Naive thymus-derived CD8-positive, alpha-beta T cell (primary cell): ENCODE measurements at regions not wholly inside any gene's neighbourhood (a gene's known extent, or its start where the extent isn't known, plus 50 kb on each side); places are given as distances from the start of the nearest gene placed in this dataset.

Experiments
- ATAC-seq, 2 donors: fragments of 150-1000 bp; cut with Tn5 transposase in 1 of 2; sonication (Bioruptor Pico), chemical (Tn5 transposase) in 1 of 2; 1 replicate in 1 of 2; 2 replicates in 1 of 2; pipeline ENCODE4 v1.10.0; 2021; ENCODE audit warnings: mild to moderate bottlenecking in 2 of 2, moderate library complexity in 2 of 2
- POLR2A ChIA-PET: fragments of 350-600 bp; sonication (Branson Sonifier 250); formaldehyde crosslinking; loops from one replicate; lab custom pipeline; 2021; ENCODE audit warnings: antibody characterized with exemption; lab: Charles Lee
- DNase-seq, 10 donors: peaks; one replicate each; pipeline versions ENCODE4 v3.0.0 to v3.0.0-alpha.2; 2020 to 2022
- H3K27ac Mint-ChIP-seq, 10 donors: one replicate each; pipeline ENCODE4 v1.8.0; 2020 to 2022; ENCODE audit warnings: mild to moderate bottlenecking in 10 of 10, mixed read lengths in 10 of 10, moderate library complexity in 4 of 10, inconsistent platforms in 1 of 10
- H3K27me3 Mint-ChIP-seq, 5 donors: one replicate each; pipeline ENCODE4 v1.8.0; 2021 to 2022; ENCODE audit warnings: mixed read lengths in 5 of 5
- H3K36me3 Mint-ChIP-seq, 3 donors: one replicate each; pipeline ENCODE4 v1.8.0; 2020 to 2022; ENCODE audit warnings: mixed read lengths in 3 of 3, mild to moderate bottlenecking in 2 of 3, inconsistent platforms in 1 of 3
- H3K4me1 Mint-ChIP-seq, 4 donors: one replicate each; pipeline ENCODE4 v1.8.0; 2021 to 2022; ENCODE audit warnings: mixed read lengths in 4 of 4
- H3K4me3 Mint-ChIP-seq, 10 donors: one replicate each; pipeline ENCODE4 v1.8.0; 2020 to 2022; ENCODE audit warnings: mild to moderate bottlenecking in 10 of 10, mixed read lengths in 10 of 10, moderate library complexity in 6 of 10, inconsistent platforms in 1 of 10
- H3K9me3 Mint-ChIP-seq, 9 donors: one replicate each; pipeline ENCODE4 v1.8.0; 2020 to 2022; ENCODE audit warnings: mixed read lengths in 9 of 9, mild to moderate bottlenecking in 3 of 9, inconsistent platforms in 1 of 9, moderate library complexity in 1 of 9

GRCh38 chr20:11281240-11281639, 607.4 kb upstream of the JAG1 start:
- Mint-ChIP-seq H3K36me3 (no peaks in the 10 kb centered on the region), H3K4me3 (no peak overlapping the region), H3K4me1 (no peaks in the 10 kb centered on the region), H3K9me3 (peaks cover 0 to 10% (median 4%) of the 10 kb centered on the region in 9 donors), H3K27me3 (peaks cover 0 to 20% (median 8%) of the 10 kb centered on the region in 5 donors), H3K27ac (no peak overlapping the region)
- ATAC-seq (no peak), DNase-seq (no peak)
- POLR2A ChIA-PET, result no interaction called here

- Mint-ChIP-seq H3K27ac (no peak overlapping the region), H3K4me1 (no peaks in the 10 kb centered on the region), H3K27me3 (peaks cover 0 to 20% (median 8%) of the 10 kb centered on the region in 5 donors), H3K36me3 (no peaks in the 10 kb centered on the region), H3K4me3 (no peak overlapping the region), H3K9me3 (peaks cover 0 to 10% (median 4%) of the 10 kb centered on the region in 9 donors)
- ATAC-seq (no peak), DNase-seq (no peak)
- POLR2A ChIA-PET, result no interaction called here
Measured at GRCh38 chr20:11281768-11282167, 608.0 kb upstream of the JAG1 start.

- Mint-ChIP-seq H3K9me3 (peaks cover 0 to 4% (median 0%) of the 10 kb centered on the region in 9 donors), H3K36me3 (no peaks in the 10 kb centered on the region), H3K4me3 (no peak overlapping the region), H3K4me1 (no peaks in the 10 kb centered on the region), H3K27me3 (no peaks in the 10 kb centered on the region), H3K27ac (no peak overlapping the region)
- ATAC-seq, result no peak
- POLR2A ChIA-PET, result no interaction called here
- DNase-seq, result no peak
Measured at GRCh38 chr20:11287126-11287525, 613.3 kb upstream of the JAG1 start.

- H3K27ac Mint-ChIP-seq, result no peak overlapping the region
- no peak overlapping the region for H3K4me3 Mint-ChIP-seq
- peaks cover 0 to 11% (median 3%) of the 10 kb centered on the region in 5 donors for H3K27me3 Mint-ChIP-seq
- H3K4me1 Mint-ChIP-seq, result no peaks in the 10 kb centered on the region
- H3K9me3 Mint-ChIP-seq, result peaks cover 0 to 12% (median 0%) of the 10 kb centered on the region in 9 donors
- no peaks in the 10 kb centered on the region for H3K36me3 Mint-ChIP-seq
- ATAC-seq, result no peak
- DNase-seq, result no peak
- POLR2A ChIA-PET, result no interaction called here
Measured at GRCh38 chr20:11296221-11296620, 621.5 kb upstream of the BTBD3 start.

GRCh38 chr20:11296951-11297350, 620.7 kb upstream of the BTBD3 start:
- POLR2A ChIA-PET, result no interaction called here
- H3K9me3 Mint-ChIP-seq, result peaks cover 0 to 12% (median 0%) of the 10 kb centered on the region in 9 donors
- no peak overlapping the region for H3K27ac Mint-ChIP-seq
- no peaks in the 10 kb centered on the region for H3K36me3 Mint-ChIP-seq
- H3K27me3 Mint-ChIP-seq, result peaks cover 0 to 11% (median 3%) of the 10 kb centered on the region in 5 donors
- DNase-seq (no peak), ATAC-seq (no peak)
- no peak overlapping the region for H3K4me3 Mint-ChIP-seq
- no peaks in the 10 kb centered on the region for H3K4me1 Mint-ChIP-seq

GRCh38 chr20:11301699-11302098, 616.0 kb upstream of the BTBD3 start:
- DNase-seq (no peak), ATAC-seq (no peak)
- no peak overlapping the region for H3K27ac Mint-ChIP-seq
- no peaks in the 10 kb centered on the region for H3K36me3 Mint-ChIP-seq
- POLR2A ChIA-PET, result no interaction called here
- H3K27me3 Mint-ChIP-seq, result no peaks in the 10 kb centered on the region
- H3K4me3 Mint-ChIP-seq, result no peak overlapping the region
- no peaks in the 10 kb centered on the region for H3K4me1 Mint-ChIP-seq
- peaks cover 0 to 16% (median 4%) of the 10 kb centered on the region in 9 donors for H3K9me3 Mint-ChIP-seq

GRCh38 chr20:11302436-11302835, 615.3 kb upstream of the BTBD3 start:
- H3K4me3 Mint-ChIP-seq, result no peak overlapping the region
- H3K36me3 Mint-ChIP-seq, result no peaks in the 10 kb centered on the region
- H3K27ac Mint-ChIP-seq, result no peak overlapping the region
- H3K9me3 Mint-ChIP-seq, result peaks cover 0 to 15% (median 7%) of the 10 kb centered on the region in 9 donors
- DNase-seq, result no peak
- no peaks in the 10 kb centered on the region for H3K27me3 Mint-ChIP-seq
- ATAC-seq, result no peak
- POLR2A ChIA-PET, result no interaction called here
- no peaks in the 10 kb centered on the region for H3K4me1 Mint-ChIP-seq

- H3K27ac Mint-ChIP-seq, result no peak overlapping the region
- ATAC-seq, result no peak
- H3K9me3 Mint-ChIP-seq, result peaks cover 0 to 20% (median 3%) of the 10 kb centered on the region in 9 donors
- DNase-seq, result no peak
- H3K4me3 Mint-ChIP-seq, result no peak overlapping the region
- no peaks in the 10 kb centered on the region for H3K27me3 Mint-ChIP-seq
- H3K4me1 Mint-ChIP-seq, result no peaks in the 10 kb centered on the region
- no peaks in the 10 kb centered on the region for H3K36me3 Mint-ChIP-seq
- POLR2A ChIA-PET, result no interaction called here
Measured at GRCh38 chr20:11304795-11305194, 612.9 kb upstream of the BTBD3 start.

- ATAC-seq (no peak), DNase-seq (no peak)
- POLR2A ChIA-PET, result no interaction called here
- Mint-ChIP-seq H3K27ac (no peak overlapping the region), H3K4me1 (no peaks in the 10 kb centered on the region), H3K9me3 (peaks cover 0 to 20% (median 3%) of the 10 kb centered on the region in 9 donors), H3K27me3 (no peaks in the 10 kb centered on the region), H3K4me3 (no peak overlapping the region), H3K36me3 (no peaks in the 10 kb centered on the region)
Measured at GRCh38 chr20:11305406-11305805, 612.3 kb upstream of the BTBD3 start.

GRCh38 chr20:11311659-11312224, 606.0 kb upstream of the BTBD3 start:
- H3K27me3 Mint-ChIP-seq, result no peaks in the 10 kb centered on the region
- peaks cover 0 to 19% (median 5%) of the 10 kb centered on the region in 9 donors for H3K9me3 Mint-ChIP-seq
- DNase-seq (no peak), ATAC-seq (no peak)
- H3K36me3 Mint-ChIP-seq, result no peaks in the 10 kb centered on the region
- H3K27ac Mint-ChIP-seq, result no peak overlapping the region
- no peaks in the 10 kb centered on the region for H3K4me1 Mint-ChIP-seq
- H3K4me3 Mint-ChIP-seq, result no peak overlapping the region
- POLR2A ChIA-PET, result no interaction called here

- POLR2A ChIA-PET, result no interaction called here
- H3K27me3 Mint-ChIP-seq, result no peaks in the 10 kb centered on the region
- H3K4me3 Mint-ChIP-seq, result no peak overlapping the region
- DNase-seq (no peak), ATAC-seq (no peak)
- peaks cover 2 to 17% (median 9%) of the 10 kb centered on the region in 9 donors for H3K9me3 Mint-ChIP-seq
- no peaks in the 10 kb centered on the region for H3K4me1 Mint-ChIP-seq
- H3K36me3 Mint-ChIP-seq, result no peaks in the 10 kb centered on the region
- H3K27ac Mint-ChIP-seq, result no peak overlapping the region
Measured at GRCh38 chr20:11315525-11315924, 602.2 kb upstream of the BTBD3 start.

GRCh38 chr20:11316244-11316643, 601.4 kb upstream of the BTBD3 start:
- Mint-ChIP-seq H3K4me3 (no peak overlapping the region), H3K27me3 (no peaks in the 10 kb centered on the region), H3K36me3 (no peaks in the 10 kb centered on the region), H3K9me3 (peaks cover 4 to 21% (median 13%) of the 10 kb centered on the region in 9 donors), H3K4me1 (no peaks in the 10 kb centered on the region), H3K27ac (no peak overlapping the region)
- no peak for DNase-seq
- POLR2A ChIA-PET, result no interaction called here
- ATAC-seq, result no peak

- no peak for ATAC-seq
- Mint-ChIP-seq H3K27ac (no peak overlapping the region), H3K4me3 (no peak overlapping the region), H3K9me3 (peaks cover 3 to 38% (median 14%) of the 10 kb centered on the region in 9 donors), H3K36me3 (no peaks in the 10 kb centered on the region), H3K4me1 (no peaks in the 10 kb centered on the region), H3K27me3 (no peaks in the 10 kb centered on the region)
- DNase-seq, result no peak
- POLR2A ChIA-PET, result no interaction called here
Measured at GRCh38 chr20:11320033-11320432, 597.7 kb upstream of the BTBD3 start.

- Mint-ChIP-seq H3K9me3 (peaks cover under 1 to 39% (median 14%) of the 10 kb centered on the region in 9 donors), H3K27ac (no peak overlapping the region), H3K4me3 (no peak overlapping the region), H3K27me3 (no peaks in the 10 kb centered on the region), H3K36me3 (no peaks in the 10 kb centered on the region), H3K4me1 (peaks cover 0 to 2% (median 0%) of the 10 kb centered on the region in 4 donors)
- DNase-seq (no peak), ATAC-seq (no peak)
- POLR2A ChIA-PET, result no interaction called here
Measured at GRCh38 chr20:11323816-11324215, 593.9 kb upstream of the BTBD3 start.
